ENCODE measurements at regions not wholly inside any gene's neighbourhood (a gene's known extent, or its start where the extent isn't known, plus 50 kb on each side); places are given as distances from the start of the nearest gene placed in this dataset.
A peak's percentile ranks its signal among the peaks of the same experiment; 100 is the strongest.

GRCh38 chr2:222038067-222038802, 260.6 kb downstream of the PAX3 start:
- TF ChIP-seq CTCF (conservative IDR thresholded peaks at IDR 0.05; ENCODE audit: low read depth in 2 of 2), result peak; percentile 53 to 63
- TF ChIP-seq CREB1 (CRISPR knock-in tag; IDR thresholded peaks at IDR 0.05; ENCODE audit: low read depth), result no peak
- TF ChIP-seq ZNF114 (CRISPR knock-in tag; IDR thresholded peaks at IDR 0.05), result no peak
- TF ChIP-seq POLR2AphosphoS5 (IDR thresholded peaks at IDR 0.05; ENCODE audit: low read depth), result no peak
- no peak for TF ChIP-seq ZNF331 (CRISPR knock-in tag; IDR thresholded peaks at IDR 0.05; ENCODE audit: low read depth)
- no peak for TF ChIP-seq NANOG (IDR thresholded peaks at IDR 0.05; ENCODE audit: borderline replicate concordance)
- TF ChIP-seq REST (IDR thresholded peaks at IDR 0.05; ENCODE audit: unreplicated experiment), result no peak
- no peak for TF ChIP-seq EZH2phosphoT487 (IDR thresholded peaks at IDR 0.05; ENCODE audit: unreplicated experiment)
- no peak for TF ChIP-seq JUNB (IDR thresholded peaks at IDR 0.05; ENCODE audit: unreplicated experiment)
